Stimulated activated CD4-positive, alpha-beta T cell treated with anti-CD3 and anti-CD28 coated beads, Interleukin-2, amount 100 ng/mL, for 24 hours (primary cell): ENCODE measurements at regions not wholly inside any gene's neighbourhood (a gene's known extent, or its start where the extent isn't known, plus 50 kb on each side); places are given as distances from the start of the nearest gene placed in this dataset.

ENCODE experiments used
- DNase-seq, 2 donors: peaks; one replicate each; pipeline ENCODE4 v3.0.0-alpha.2; 2020

- DNase-seq = no peak
These were observed 56.3 kb upstream of the ITGA1 start for GRCh38 chr5:52731274-52732027.

GRCh38 chr5:52734557-52734956, 53.2 kb upstream of the ITGA1 start:
- no peak for DNase-seq

GRCh38 chr5:52735139-52735538, 52.6 kb upstream of the ITGA1 start:
- DNase-seq = no peak
